GM12878 (cell line): ENCODE measurements at regions not wholly inside any gene's neighbourhood (a gene's known extent, or its start where the extent isn't known, plus 50 kb on each side); places are given as distances from the start of the nearest gene placed in this dataset.

Source experiments
- ATAC-seq: fragments of 200-7000 bp; cut with Tn5 transposase; 3 replicates; pipeline ENCODE4 v1.9.1; 2020; ENCODE audit warnings: mild to moderate bottlenecking, moderate library complexity
- BruUV-seq: library from RNA; stranded (reverse); fragments of 400-500 nt; replicated peaks from 2 replicates; lab custom pipeline; 2021; lab: Mats Ljungman, UMichigan
- CTCF ChIA-PET: fragments of 300-600 bp; sonication (Branson Sonifier 250); formaldehyde crosslinking; extraction: SDS; loops from one replicate; lab custom pipeline; 2021; ENCODE audit warnings: inconsistent platforms; lab: Yijun Ruan, JAX
- POLR2A ChIA-PET: fragments of 350-600 bp; formaldehyde crosslinking; extraction: SDS; loops from one replicate; lab custom pipeline; 2021; ENCODE audit warnings: inconsistent platforms; lab: Charles Lee
- RAD21 ChIA-PET: fragments of 300-600 bp; sonication (Branson Sonifier 250); formaldehyde crosslinking; loops from one replicate; lab custom pipeline; 2023; ENCODE audit warnings: antibody characterized with exemption; ENCODE audit not compliant: unreplicated experiment; lab: Charles Lee
- SMC1A ChIA-PET: fragments of 300-600 bp; sonication (Branson Sonifier 250); formaldehyde crosslinking; loops from one replicate; lab custom pipeline; 2023; ENCODE audit not compliant: unreplicated experiment, uncharacterized antibody; lab: Charles Lee
- DNase-seq: peaks from one replicate; pipeline ENCODE4 v3.0.0-alpha.2; 2011; ENCODE audit warnings: low read depth, low spot score
- FAIRE-seq: peaks from 3 replicates; lab custom pipeline; 2011; peaks lifted over from hg19 to GRCh38; lab: Jason Lieb, UNC
- H2AFZ ChIP-seq: 2 replicates; pipeline ENCODE4 v1.6.0; 2011; ENCODE audit warnings: low read depth, low read length, control low read depth; ENCODE audit not compliant: control insufficient read depth
- H3K27ac ChIP-seq: 2 replicates; pipeline ENCODE4 v1.5.1; 2011; ENCODE audit warnings: control low read depth; ENCODE audit not compliant: control insufficient read depth, insufficient read depth
- H3K27me3 ChIP-seq, 2 experiments: replicated peaks in 1 of 2; 2 replicates each; pipeline versions ENCODE4 v1.6.0 to v1.6.1; 2011; ENCODE audit warnings: low read length in 1 of 2; ENCODE audit not compliant: control insufficient read depth in 2 of 2, insufficient read depth in 2 of 2
- H3K36me3 ChIP-seq, 2 experiments: 2 replicates each; pipeline ENCODE4 v1.5.1; 2011; ENCODE audit warnings: low read length in 1 of 2; ENCODE audit not compliant: control insufficient read depth in 2 of 2, insufficient read depth in 2 of 2
- H3K4me1 ChIP-seq: 2 replicates; pipeline ENCODE4 v1.6.1; 2011; ENCODE audit warnings: mild to moderate bottlenecking, low read length, moderate library complexity, mixed read lengths; ENCODE audit not compliant: control insufficient read depth, insufficient read depth
- H3K4me2 ChIP-seq: 2 replicates; pipeline ENCODE4 v1.6.0; 2011; ENCODE audit warnings: control low read depth; ENCODE audit not compliant: control insufficient read depth, insufficient read depth
- H3K4me3 ChIP-seq: fragments of 200-600 bp; sonication (generic); 2 replicates; pipeline ENCODE4 v1.5.1; 2016
- H3K79me2 ChIP-seq: 2 replicates; pipeline ENCODE4 v1.6.0; 2011; ENCODE audit warnings: low read length; ENCODE audit not compliant: control insufficient read depth, insufficient read depth
- H3K9ac ChIP-seq: 2 replicates; pipeline ENCODE4 v1.8.0; 2011; ENCODE audit warnings: low read length, control low read depth, mixed read lengths; ENCODE audit not compliant: control insufficient read depth, insufficient read depth
- H3K9me3 ChIP-seq: replicated peaks from 3 replicates; pipeline ENCODE4 v1.5.1; 2011; ENCODE audit warnings: mild to moderate bottlenecking, low read length; ENCODE audit not compliant: control insufficient read depth, insufficient read depth
- H4K20me1 ChIP-seq: 2 replicates; pipeline ENCODE4 v1.6.0; 2011; ENCODE audit not compliant: control insufficient read depth, insufficient read depth
- ASH2L ChIP-seq: fragments of 300-600, 200-600 bp; sonication (generic); IDR thresholded peaks from 2 replicates; pipeline ENCODE4 v1.6.1; 2017; ENCODE audit warnings: low read depth, mild to moderate bottlenecking, borderline replicate concordance
- BACH1 ChIP-seq: fragments of 450-650 bp; IDR thresholded peaks from 2 replicates; pipeline ENCODE4 v1.6.1; 2017; ENCODE audit warnings: mild to moderate bottlenecking, borderline replicate concordance
- CEBPB ChIP-seq, 2 experiments: fragments of 150-350 bp in 1 of 2; IDR thresholded peaks; 2 replicates each; pipeline ENCODE4 v1.6.1; 2012 to 2014; ENCODE audit warnings: low read depth in 2 of 2, low read length in 2 of 2, borderline replicate concordance in 1 of 2, inconsistent platforms in 1 of 2
- NFYB ChIP-seq: IDR thresholded peaks from 2 replicates; pipeline ENCODE4 v1.6.1; 2011; ENCODE audit warnings: low read depth, mild to moderate bottlenecking, low read length, improper control_type of control experiment, moderate library complexity; ENCODE audit not compliant: insufficient read depth
- POLR2A ChIP-seq: IDR thresholded peaks from 2 replicates; pipeline ENCODE4 v1.6.1; 2011; ENCODE audit warnings: low read depth, mild to moderate bottlenecking, low read length
- SRF ChIP-seq, 2 experiments: IDR thresholded peaks; 2 replicates each; pipeline ENCODE4 v1.6.1; 2011; ENCODE audit warnings: low read depth in 2 of 2, low read length in 2 of 2, mild to moderate bottlenecking in 1 of 2, moderate library complexity in 1 of 2
- SUZ12 ChIP-seq: fragments of 200-600 bp; sonication (generic); IDR thresholded peaks from one replicate; pipeline ENCODE4 v1.6.1; 2018; ENCODE audit warnings: antibody characterized with exemption, mild to moderate bottlenecking; ENCODE audit not compliant: unreplicated experiment
- TCF3 ChIP-seq: IDR thresholded peaks from 2 replicates; pipeline ENCODE4 v1.6.1; 2012; ENCODE audit warnings: low read depth, mild to moderate bottlenecking, low read length, borderline replicate concordance; ENCODE audit not compliant: insufficient read depth
- WRNIP1 ChIP-seq: IDR thresholded peaks from 2 replicates; pipeline ENCODE4 v1.6.1; 2011; ENCODE audit warnings: low read depth, low read length, improper control_type of control experiment, borderline replicate concordance
- WGBS: methylation state at CpG from one replicate; pipeline ENCODE4 v1.1.6; 2016; ENCODE audit warnings: low lambda C conversion rate; ENCODE audit not compliant: insufficient replicate concordance, insufficient coverage; ENCODE audit errors: missing lambda C conversion rate; 5-methylcytosine and 5-hydroxymethylcytosine counted together
- in situ Hi-C: fragments of 300-500 bp; cut with MboI; formaldehyde crosslinking; loops from 9 replicates; pipeline ENCODE4 v1.14.3; 2018; ENCODE audit warnings: mixed read lengths
- intact Hi-C: fragments of 100-400 bp; cut with micrococcal nuclease; formaldehyde crosslinking; loops from one replicate; pipeline ENCODE4 v1.14.2; 2022; ENCODE audit not compliant: unreplicated experiment
- TF ChIP-seq, protein P1 (sequence below): fragments of 450-650 bp; IDR thresholded peaks from 2 replicates; pipeline ENCODE4 v1.6.1; 2017; ENCODE audit warnings: mild to moderate bottlenecking, low read depth, inconsistent platforms; ENCODE audit not compliant: poor library complexity, severe bottlenecking
- TF ChIP-seq, protein P2 (sequence below): fragments of 450-650 bp; IDR thresholded peaks from 2 replicates; pipeline ENCODE4 v1.6.1; 2018; ENCODE audit warnings: borderline replicate concordance, mild to moderate bottlenecking; ENCODE audit not compliant: partially characterized antibody

DNA sequence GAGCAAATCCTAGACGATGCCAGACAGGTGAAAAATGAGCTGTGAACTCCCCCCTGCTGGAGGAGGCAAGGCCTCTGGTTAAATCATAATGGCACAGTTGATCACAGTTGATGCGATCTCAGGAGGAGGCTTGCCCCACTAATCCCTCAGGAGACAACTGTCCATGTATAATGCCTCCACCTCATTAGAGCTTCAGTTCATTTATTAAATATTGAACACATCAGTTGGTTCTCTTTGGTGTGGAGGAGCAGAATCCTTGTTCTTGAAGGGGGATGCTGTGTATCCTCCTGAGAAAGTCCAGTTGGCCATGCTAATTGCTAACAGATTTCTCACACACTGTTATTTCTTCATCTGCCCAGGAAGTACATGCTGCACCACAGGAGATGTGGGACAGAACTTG is 290.5 kb downstream of the IGSF11 start:
- no TSS peak for BruUV-seq
- Histone ChIP-seq H3K4me3 (no peak overlapping the region), H3K36me3 (no peaks in the 10 kb centered on the region), H2AFZ (no peak overlapping the region), H3K27me3 (no peaks in the 10 kb centered on the region), H3K4me2 (no peak overlapping the region), H3K9me3 (peaks cover 19% of the 10 kb centered on the region), H3K9ac (no peak overlapping the region), H3K27ac (no peak overlapping the region), H4K20me1 (no peaks in the 10 kb centered on the region), H3K79me2 (no peaks in the 10 kb centered on the region), H3K4me1 (no peaks in the 10 kb centered on the region)
- WGBS, result 61% methylated on average over 2 of the region's 2 CpGs
- ChIA-PET RAD21 (interaction anchor here (1.0 kb wide), 1 partner anchor 65 kb away, joined by 3 read pairs; no protein-coding TSS in a partner anchor), POLR2A (no interaction called here), CTCF (no interaction called here), SMC1A (interaction anchor here (1.5 kb wide), 1 partner anchor 38 kb away, joined by 3 read pairs; no protein-coding TSS in a partner anchor)
- FAIRE-seq (no peak), DNase-seq (no peak), ATAC-seq (no peak)
- in situ Hi-C loops, result no loop called here
- intact Hi-C loops, result no loop called here
- TF ChIP-seq WRNIP1 (no peak), SRF (IDR thresholded peaks at IDR 0.05; ENCODE audit: low read depth in 2 of 2, low read length in 2 of 2) (no peak)

DNA sequence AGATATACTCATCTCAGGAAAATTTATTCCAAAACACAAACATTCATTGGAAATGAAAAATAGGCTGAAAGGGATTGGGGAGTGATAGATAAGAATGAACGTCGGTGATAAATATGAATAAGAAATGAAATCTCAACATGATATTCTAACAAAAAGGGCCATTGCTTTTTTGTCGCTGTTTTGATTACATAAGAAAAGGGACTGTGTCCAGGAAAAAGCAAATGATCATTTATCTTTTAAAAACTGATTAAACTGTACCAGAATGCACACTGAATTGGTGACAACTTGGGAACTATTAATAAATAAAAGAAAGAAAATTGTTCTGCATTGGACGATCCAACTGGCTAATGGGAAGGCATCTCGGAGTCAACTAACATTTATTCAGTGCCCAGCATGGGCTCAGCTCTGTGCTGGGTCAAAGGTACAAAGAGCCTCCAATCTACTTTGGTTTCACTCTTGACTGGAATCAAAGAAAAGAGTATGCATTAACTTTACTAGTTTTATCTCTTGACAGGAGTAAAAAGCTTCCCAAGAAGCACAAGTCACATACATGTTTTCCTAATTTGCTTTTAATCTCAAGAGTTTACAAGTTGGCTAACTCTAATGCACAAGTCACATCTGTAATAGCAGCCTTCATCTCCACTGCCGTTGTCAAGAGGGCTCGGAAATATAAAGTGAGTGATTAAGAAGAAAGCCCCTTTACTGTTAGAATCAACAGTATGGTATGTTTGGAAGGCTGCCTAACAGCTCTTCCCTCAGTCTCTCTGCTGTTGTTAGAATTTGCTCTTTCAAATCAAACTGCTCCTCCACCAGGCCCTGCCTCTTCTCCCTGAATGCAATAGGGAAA is 280.0 kb downstream of the IGSF11 start:
- in situ Hi-C loops, result no loop called here
- H3K79me2 ChIP-seq, result no peaks in the 10 kb centered on the region
- H3K27me3 ChIP-seq, result no peaks in the 10 kb centered on the region
- H3K36me3 ChIP-seq, result no peaks in the 10 kb centered on the region
- DNase-seq (no peak), FAIRE-seq (no peak), ATAC-seq (no peak)
- H3K4me1 ChIP-seq, result no peaks in the 10 kb centered on the region
- intact Hi-C loops, result no loop called here
- H4K20me1 ChIP-seq, result no peaks in the 10 kb centered on the region
- BruUV-seq, result no TSS peak
- ChIA-PET POLR2A (interaction anchor here (0.9 kb wide), 1 partner anchor 8 kb away, joined by 3 read pairs; no protein-coding TSS in a partner anchor), SMC1A (interaction anchor here (1.2 kb wide), 1 partner anchor 10 kb away, joined by 5 read pairs; no protein-coding TSS in a partner anchor), RAD21 (no interaction called here), CTCF (no interaction called here)
- WGBS, result 62% methylated on average over 7 of the region's 7 CpGs
- no peak overlapping the region for H3K27ac ChIP-seq
- no peak overlapping the region for H3K4me2 ChIP-seq
- no peak overlapping the region for H2AFZ ChIP-seq
- no peak overlapping the region for H3K4me3 ChIP-seq
- H3K9ac ChIP-seq, result no peak overlapping the region
- no peaks in the 10 kb centered on the region for H3K9me3 ChIP-seq
- TF ChIP-seq ASH2L (no peak), CEBPB (IDR thresholded peaks at IDR 0.05; ENCODE audit: borderline replicate concordance in 1 of 2, low read depth in 2 of 2, low read length in 2 of 2) (no peak), SRF (IDR thresholded peaks at IDR 0.05; ENCODE audit: low read depth in 2 of 2, low read length in 2 of 2) (no peak), TCF3 (no peak), BACH1 (no peak), SUZ12 (no peak), POLR2A (no peak), NFYB (no peak)
- TF ChIP-seq, protein P1, sequence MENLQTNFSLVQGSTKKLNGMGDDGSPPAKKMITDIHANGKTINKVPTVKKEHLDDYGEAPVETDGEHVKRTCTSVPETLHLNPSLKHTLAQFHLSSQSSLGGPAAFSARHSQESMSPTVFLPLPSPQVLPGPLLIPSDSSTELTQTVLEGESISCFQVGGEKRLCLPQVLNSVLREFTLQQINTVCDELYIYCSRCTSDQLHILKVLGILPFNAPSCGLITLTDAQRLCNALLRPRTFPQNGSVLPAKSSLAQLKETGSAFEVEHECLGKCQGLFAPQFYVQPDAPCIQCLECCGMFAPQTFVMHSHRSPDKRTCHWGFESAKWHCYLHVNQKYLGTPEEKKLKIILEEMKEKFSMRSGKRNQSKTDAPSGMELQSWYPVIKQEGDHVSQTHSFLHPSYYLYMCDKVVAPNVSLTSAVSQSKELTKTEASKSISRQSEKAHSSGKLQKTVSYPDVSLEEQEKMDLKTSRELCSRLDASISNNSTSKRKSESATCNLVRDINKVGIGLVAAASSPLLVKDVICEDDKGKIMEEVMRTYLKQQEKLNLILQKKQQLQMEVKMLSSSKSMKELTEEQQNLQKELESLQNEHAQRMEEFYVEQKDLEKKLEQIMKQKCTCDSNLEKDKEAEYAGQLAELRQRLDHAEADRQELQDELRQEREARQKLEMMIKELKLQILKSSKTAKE, result no peak
- TF ChIP-seq, protein P2, sequence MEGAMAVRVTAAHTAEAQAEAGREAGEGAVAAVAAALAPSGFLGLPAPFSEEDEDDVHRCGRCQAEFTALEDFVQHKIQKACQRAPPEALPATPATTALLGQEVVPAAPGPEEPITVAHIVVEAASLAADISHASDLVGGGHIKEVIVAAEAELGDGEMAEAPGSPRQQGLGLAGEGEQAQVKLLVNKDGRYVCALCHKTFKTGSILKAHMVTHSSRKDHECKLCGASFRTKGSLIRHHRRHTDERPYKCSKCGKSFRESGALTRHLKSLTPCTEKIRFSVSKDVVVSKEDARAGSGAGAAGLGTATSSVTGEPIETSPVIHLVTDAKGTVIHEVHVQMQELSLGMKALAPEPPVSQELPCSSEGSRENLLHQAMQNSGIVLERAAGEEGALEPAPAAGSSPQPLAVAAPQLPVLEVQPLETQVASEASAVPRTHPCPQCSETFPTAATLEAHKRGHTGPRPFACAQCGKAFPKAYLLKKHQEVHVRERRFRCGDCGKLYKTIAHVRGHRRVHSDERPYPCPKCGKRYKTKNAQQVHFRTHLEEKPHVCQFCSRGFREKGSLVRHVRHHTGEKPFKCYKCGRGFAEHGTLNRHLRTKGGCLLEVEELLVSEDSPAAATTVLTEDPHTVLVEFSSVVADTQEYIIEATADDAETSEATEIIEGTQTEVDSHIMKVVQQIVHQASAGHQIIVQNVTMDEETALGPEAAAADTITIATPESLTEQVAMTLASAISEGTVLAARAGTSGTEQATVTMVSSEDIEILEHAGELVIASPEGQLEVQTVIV, result no peak
